ENCODE measurements at regions not wholly inside any gene's neighbourhood (a gene's known extent, or its start where the extent isn't known, plus 50 kb on each side); places are given as distances from the start of the nearest gene placed in this dataset.

DNA sequence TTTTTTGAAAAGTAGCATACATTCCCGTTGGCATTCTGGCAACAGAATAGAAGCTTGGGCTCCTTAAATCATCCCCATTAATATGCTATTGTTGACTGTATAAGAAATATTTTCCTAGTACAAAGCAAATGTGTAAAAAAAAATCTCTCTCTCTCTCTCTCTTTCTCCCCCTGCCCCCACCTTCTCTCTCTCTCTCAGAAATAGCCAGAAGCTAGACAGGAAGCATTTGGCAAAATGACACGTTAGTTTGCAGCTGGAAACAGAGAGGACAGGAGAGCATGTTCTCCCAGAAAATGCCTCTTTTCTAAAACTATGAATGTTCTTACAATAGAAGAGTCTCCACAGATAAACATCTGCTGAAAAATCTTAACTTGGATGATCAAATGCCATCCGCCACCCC is 59.6 kb upstream of the AKR1E2 start:
- no peaks in the 10 kb centered on the region for H3K27me3 ChIP-seq (ENCODE audit: insufficient read depth, poor library complexity, severe bottlenecking)
- no peak for DNase-seq (ENCODE audit: low read depth in 1 of 2, low spot score in 1 of 2)
- H3K27ac ChIP-seq (replicated peaks), result no peak overlapping the region
- H3K4me3 ChIP-seq (replicated peaks; ENCODE audit: insufficient read depth, low read length), result no peak overlapping the region
- TF ChIP-seq GABPA (IDR thresholded peaks at IDR 0.05; ENCODE audit: low read depth) (no peak), SPI1 (IDR thresholded peaks at IDR 0.05; ENCODE audit: borderline replicate concordance, low read depth) (no peak), POLR2AphosphoS5 (IDR thresholded peaks at IDR 0.05; ENCODE audit: low read depth) (no peak)
- TF ChIP-seq, protein P1, sequence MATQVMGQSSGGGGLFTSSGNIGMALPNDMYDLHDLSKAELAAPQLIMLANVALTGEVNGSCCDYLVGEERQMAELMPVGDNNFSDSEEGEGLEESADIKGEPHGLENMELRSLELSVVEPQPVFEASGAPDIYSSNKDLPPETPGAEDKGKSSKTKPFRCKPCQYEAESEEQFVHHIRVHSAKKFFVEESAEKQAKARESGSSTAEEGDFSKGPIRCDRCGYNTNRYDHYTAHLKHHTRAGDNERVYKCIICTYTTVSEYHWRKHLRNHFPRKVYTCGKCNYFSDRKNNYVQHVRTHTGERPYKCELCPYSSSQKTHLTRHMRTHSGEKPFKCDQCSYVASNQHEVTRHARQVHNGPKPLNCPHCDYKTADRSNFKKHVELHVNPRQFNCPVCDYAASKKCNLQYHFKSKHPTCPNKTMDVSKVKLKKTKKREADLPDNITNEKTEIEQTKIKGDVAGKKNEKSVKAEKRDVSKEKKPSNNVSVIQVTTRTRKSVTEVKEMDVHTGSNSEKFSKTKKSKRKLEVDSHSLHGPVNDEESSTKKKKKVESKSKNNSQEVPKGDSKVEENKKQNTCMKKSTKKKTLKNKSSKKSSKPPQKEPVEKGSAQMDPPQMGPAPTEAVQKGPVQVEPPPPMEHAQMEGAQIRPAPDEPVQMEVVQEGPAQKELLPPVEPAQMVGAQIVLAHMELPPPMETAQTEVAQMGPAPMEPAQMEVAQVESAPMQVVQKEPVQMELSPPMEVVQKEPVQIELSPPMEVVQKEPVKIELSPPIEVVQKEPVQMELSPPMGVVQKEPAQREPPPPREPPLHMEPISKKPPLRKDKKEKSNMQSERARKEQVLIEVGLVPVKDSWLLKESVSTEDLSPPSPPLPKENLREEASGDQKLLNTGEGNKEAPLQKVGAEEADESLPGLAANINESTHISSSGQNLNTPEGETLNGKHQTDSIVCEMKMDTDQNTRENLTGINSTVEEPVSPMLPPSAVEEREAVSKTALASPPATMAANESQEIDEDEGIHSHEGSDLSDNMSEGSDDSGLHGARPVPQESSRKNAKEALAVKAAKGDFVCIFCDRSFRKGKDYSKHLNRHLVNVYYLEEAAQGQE (IDR thresholded peaks at IDR 0.05; ENCODE audit: insufficient replicate concordance, low read depth), result no peak
- TF ChIP-seq, protein P2, sequence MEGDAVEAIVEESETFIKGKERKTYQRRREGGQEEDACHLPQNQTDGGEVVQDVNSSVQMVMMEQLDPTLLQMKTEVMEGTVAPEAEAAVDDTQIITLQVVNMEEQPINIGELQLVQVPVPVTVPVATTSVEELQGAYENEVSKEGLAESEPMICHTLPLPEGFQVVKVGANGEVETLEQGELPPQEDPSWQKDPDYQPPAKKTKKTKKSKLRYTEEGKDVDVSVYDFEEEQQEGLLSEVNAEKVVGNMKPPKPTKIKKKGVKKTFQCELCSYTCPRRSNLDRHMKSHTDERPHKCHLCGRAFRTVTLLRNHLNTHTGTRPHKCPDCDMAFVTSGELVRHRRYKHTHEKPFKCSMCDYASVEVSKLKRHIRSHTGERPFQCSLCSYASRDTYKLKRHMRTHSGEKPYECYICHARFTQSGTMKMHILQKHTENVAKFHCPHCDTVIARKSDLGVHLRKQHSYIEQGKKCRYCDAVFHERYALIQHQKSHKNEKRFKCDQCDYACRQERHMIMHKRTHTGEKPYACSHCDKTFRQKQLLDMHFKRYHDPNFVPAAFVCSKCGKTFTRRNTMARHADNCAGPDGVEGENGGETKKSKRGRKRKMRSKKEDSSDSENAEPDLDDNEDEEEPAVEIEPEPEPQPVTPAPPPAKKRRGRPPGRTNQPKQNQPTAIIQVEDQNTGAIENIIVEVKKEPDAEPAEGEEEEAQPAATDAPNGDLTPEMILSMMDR (IDR thresholded peaks at IDR 0.05; ENCODE audit: insufficient read depth, low read length), result no peak

DNA sequence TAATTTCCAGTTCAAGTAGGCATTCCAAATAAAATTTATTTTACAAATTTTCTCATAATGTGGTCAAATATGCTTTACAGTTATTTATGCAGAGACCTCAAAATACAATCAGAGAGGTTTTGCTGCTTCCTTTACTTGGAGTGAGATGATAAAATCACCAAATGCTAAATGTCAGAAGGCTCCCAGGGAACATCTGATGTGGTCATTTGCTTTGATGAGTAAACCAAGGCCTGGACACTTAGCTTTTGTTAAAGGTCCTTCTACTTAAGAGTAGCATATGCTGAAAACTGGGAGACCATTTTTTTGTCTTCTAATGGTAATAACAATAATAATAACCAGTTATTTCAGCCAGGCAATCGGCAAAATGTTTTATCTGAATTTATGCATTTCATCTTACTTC is 60.6 kb upstream of the AKR1E2 start:
- no peaks in the 10 kb centered on the region for H3K27me3 ChIP-seq (ENCODE audit: insufficient read depth, poor library complexity, severe bottlenecking)
- H3K4me3 ChIP-seq (replicated peaks; ENCODE audit: insufficient read depth, low read length), result no peak overlapping the region
- TF ChIP-seq GABPA (IDR thresholded peaks at IDR 0.05; ENCODE audit: low read depth), result no peak
- no peak for TF ChIP-seq POLR2AphosphoS5 (IDR thresholded peaks at IDR 0.05; ENCODE audit: low read depth)
- no peak for TF ChIP-seq SPI1 (IDR thresholded peaks at IDR 0.05; ENCODE audit: borderline replicate concordance, low read depth)
- DNase-seq (ENCODE audit: low read depth in 1 of 2, low spot score in 1 of 2), result no peak
- H3K27ac ChIP-seq (replicated peaks), result no peak overlapping the region

DNA sequence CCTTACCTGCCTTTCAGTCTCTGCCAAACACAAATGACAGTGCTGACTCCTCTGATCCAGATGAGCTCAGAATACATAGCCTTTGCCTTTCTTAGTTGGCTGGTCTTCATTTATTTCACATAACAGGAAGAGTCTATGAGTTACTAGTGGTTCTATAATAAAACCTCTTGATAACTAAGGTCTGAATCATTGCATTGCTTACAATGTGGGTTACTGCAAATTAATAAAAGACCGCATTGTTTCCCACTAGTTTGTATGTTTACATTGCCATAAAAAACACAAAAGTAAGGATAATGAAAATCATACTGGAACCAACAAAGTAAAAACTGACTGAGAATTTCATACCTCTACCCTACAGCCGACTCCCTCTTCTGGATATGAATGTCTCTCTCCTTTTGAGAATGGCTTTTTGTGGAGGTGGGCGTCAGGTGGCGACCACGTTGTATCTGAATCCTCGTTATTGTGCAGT is 62.0 kb upstream of the AKR1E2 start:
- no peak for TF ChIP-seq GABPA (IDR thresholded peaks at IDR 0.05; ENCODE audit: low read depth)
- TF ChIP-seq SPI1 (IDR thresholded peaks at IDR 0.05; ENCODE audit: borderline replicate concordance, low read depth), result no peak
- TF ChIP-seq, protein P1 (IDR thresholded peaks at IDR 0.05; ENCODE audit: insufficient replicate concordance, low read depth), result no peak
- TF ChIP-seq, protein P2 (IDR thresholded peaks at IDR 0.05; ENCODE audit: insufficient read depth, low read length), result no peak
- no peak for TF ChIP-seq POLR2AphosphoS5 (IDR thresholded peaks at IDR 0.05; ENCODE audit: low read depth)
- no peak overlapping the region for H3K4me3 ChIP-seq (replicated peaks; ENCODE audit: insufficient read depth, low read length)
- no peaks in the 10 kb centered on the region for H3K27me3 ChIP-seq (ENCODE audit: insufficient read depth, poor library complexity, severe bottlenecking)
- DNase-seq (ENCODE audit: low read depth in 1 of 2, low spot score in 1 of 2), result no peak
- no peak overlapping the region for H3K27ac ChIP-seq (replicated peaks)

DNA sequence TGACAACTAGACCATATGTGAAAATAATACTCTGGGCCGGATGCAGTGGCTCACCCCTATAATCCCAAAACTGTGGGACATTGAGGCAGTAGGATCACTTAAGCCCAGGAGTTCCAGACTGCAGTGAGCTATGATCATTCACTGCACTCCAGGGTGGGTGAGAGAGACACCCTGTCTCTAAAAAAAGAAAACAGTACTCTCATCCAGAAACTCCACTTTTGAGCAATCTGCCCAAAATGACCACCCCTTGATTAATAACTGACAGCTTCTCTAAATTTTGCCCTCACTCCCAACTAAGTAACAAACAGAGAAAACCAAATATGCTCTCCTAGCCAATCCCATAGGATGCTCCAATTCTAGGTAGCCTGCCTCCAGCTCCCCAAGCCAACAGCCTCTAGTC is 62.5 kb upstream of the AKR1E2 start:
- Histone ChIP-seq H3K4me3 (replicated peaks; ENCODE audit: insufficient read depth, low read length) (no peak overlapping the region), H3K27me3 (ENCODE audit: insufficient read depth, poor library complexity, severe bottlenecking) (no peaks in the 10 kb centered on the region), H3K27ac (replicated peaks) (no peak overlapping the region)
- no peak for DNase-seq (ENCODE audit: low read depth in 1 of 2, low spot score in 1 of 2)
- TF ChIP-seq, protein P2 (IDR thresholded peaks at IDR 0.05; ENCODE audit: insufficient read depth, low read length), result no peak
- no peak for TF ChIP-seq GABPA (IDR thresholded peaks at IDR 0.05; ENCODE audit: low read depth)
- TF ChIP-seq, protein P1 (IDR thresholded peaks at IDR 0.05; ENCODE audit: insufficient replicate concordance, low read depth), result no peak
- TF ChIP-seq SPI1 (IDR thresholded peaks at IDR 0.05; ENCODE audit: borderline replicate concordance, low read depth), result no peak
- no peak for TF ChIP-seq POLR2AphosphoS5 (IDR thresholded peaks at IDR 0.05; ENCODE audit: low read depth)
